GM12875 (cell line): ENCODE measurements at regions not wholly inside any gene's neighbourhood (a gene's known extent, or its start where the extent isn't known, plus 50 kb on each side); places are given as distances from the start of the nearest gene placed in this dataset.

Source experiments
- H3K4me3 ChIP-seq: one replicate; pipeline ENCODE4 v1.5.1; 2011; ENCODE audit warnings: low read depth, low read length, control low read depth
- TF ChIP-seq, protein P1 (sequence below): IDR thresholded peaks from 2 replicates; pipeline ENCODE4 v1.5.1; 2011; ENCODE audit warnings: low read depth, mild to moderate bottlenecking, control low read depth, inconsistent platforms, low read length, moderate library complexity, borderline replicate concordance; ENCODE audit not compliant: insufficient read depth

DNA sequence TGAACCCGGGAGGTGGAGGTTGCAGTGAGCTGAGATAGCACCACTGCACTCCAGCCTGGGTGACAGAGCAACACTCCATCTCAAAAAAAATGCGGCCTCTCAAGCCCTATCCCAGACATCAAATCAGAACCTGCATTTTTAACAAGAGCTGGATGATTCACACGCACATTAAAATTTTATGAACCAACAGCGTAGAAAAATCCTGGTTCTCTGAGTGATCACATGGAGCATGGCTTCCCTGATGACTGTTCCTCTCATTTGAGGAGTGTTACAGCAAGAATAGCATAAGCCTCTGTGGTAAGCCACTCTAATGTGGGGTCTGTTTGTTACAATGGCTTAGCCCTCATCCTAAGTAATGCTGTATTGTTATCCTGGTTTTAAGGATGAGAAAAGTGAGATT, 163.6 kb downstream of the BRMS1L start:
- no peak overlapping the region for H3K4me3 ChIP-seq
- TF ChIP-seq, protein P1, sequence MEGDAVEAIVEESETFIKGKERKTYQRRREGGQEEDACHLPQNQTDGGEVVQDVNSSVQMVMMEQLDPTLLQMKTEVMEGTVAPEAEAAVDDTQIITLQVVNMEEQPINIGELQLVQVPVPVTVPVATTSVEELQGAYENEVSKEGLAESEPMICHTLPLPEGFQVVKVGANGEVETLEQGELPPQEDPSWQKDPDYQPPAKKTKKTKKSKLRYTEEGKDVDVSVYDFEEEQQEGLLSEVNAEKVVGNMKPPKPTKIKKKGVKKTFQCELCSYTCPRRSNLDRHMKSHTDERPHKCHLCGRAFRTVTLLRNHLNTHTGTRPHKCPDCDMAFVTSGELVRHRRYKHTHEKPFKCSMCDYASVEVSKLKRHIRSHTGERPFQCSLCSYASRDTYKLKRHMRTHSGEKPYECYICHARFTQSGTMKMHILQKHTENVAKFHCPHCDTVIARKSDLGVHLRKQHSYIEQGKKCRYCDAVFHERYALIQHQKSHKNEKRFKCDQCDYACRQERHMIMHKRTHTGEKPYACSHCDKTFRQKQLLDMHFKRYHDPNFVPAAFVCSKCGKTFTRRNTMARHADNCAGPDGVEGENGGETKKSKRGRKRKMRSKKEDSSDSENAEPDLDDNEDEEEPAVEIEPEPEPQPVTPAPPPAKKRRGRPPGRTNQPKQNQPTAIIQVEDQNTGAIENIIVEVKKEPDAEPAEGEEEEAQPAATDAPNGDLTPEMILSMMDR, result no peak

DNA sequence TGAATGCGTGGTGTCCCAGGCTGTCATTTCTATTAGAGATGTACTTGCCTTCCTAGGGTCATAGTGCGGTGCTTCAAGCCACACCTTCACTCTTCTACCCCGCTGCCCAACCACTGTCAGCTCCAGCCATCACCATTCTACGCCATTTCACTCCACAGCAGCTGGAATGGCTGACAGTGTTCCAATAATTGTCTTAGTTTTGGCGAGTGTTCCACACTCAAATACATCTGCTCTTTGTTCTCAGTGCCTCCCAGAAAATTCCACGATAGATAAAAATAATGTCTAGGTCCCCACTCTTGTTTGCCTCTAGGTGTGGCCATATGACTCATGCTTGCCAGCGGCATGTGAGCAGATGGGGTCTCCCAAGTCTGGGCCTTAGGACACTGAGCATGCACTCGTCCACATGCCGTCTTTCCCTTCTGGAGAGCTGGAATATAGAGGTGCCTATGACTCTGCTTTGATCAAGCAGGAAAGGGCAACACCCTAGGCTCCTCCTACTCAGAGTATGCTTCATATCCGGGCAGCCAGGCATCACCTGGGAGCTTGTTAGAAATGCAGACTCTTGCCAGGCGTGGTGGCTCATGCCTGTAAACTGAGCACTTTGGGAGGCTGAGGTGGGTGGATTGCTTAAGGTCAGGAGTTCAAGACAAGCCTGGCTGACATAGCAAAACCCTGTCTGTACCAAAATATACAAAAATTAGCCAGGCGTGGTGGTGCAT, 163.0 kb downstream of the BRMS1L start:
- TF ChIP-seq, protein P1, result no peak

DNA sequence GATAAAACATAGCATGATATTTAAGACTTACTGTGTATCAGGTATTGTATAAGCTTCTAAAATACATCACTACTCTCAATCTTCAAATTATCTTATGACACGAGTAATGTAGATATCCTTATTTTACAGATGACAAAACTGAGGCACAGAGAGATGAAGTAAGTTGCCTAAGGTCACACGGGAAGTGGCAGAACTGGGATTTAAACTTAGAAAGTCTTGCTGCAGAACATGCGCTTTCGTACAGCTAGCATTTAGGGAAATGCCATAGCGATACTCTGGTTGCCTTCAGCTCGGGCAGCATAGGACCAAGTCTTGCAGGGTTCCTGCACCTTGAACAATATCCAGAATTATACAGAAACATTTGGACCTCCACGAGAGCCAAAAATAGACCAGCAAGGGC, 162.4 kb downstream of the BRMS1L start:
- TF ChIP-seq, protein P1, result no peak
- H3K4me3 ChIP-seq, result no peak overlapping the region

More for the DNA sequence above, 163.0 kb downstream of the BRMS1L start:
- H3K4me3 ChIP-seq, result no peak overlapping the region

DNA sequence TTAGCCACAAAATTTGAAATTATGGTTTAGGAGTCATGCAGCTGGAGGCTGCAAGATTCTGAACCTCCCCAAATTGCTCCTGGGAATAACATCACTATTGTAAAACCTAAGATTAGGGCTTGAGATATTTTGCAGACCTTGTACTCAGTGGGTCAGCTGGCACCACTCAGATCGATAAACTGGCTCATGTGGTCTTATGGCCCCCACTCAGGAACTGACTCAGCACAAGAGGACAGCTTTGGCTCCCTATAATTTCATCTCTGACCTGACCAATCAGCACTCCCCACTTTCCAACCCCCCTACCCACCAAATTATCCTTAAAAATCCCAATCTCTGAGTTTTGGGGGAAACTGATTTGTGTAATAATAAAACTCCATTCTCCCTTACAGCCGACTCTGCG, 161.6 kb downstream of the BRMS1L start:
- H3K4me3 ChIP-seq, result no peak overlapping the region
- TF ChIP-seq, protein P1, result no peak

DNA sequence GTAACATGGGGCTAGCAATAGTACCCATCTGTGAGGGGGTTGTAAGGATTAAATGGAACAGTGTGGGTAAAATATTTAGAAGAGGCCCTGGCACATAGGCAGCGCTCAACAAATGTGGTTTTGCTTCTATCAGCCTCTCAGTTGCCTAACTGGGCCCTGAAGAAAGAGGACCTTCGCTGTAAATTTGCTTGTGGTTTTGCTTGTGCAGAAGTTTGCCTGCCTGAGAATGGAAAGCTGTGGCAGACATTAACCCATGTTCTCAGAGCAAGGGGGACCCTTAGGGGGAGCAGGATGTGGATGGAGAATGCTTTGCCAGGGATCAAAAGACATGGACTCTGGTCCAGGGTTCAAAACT, 160.1 kb downstream of the BRMS1L start:
- TF ChIP-seq, protein P1, result no peak
- H3K4me3 ChIP-seq, result no peak overlapping the region

DNA sequence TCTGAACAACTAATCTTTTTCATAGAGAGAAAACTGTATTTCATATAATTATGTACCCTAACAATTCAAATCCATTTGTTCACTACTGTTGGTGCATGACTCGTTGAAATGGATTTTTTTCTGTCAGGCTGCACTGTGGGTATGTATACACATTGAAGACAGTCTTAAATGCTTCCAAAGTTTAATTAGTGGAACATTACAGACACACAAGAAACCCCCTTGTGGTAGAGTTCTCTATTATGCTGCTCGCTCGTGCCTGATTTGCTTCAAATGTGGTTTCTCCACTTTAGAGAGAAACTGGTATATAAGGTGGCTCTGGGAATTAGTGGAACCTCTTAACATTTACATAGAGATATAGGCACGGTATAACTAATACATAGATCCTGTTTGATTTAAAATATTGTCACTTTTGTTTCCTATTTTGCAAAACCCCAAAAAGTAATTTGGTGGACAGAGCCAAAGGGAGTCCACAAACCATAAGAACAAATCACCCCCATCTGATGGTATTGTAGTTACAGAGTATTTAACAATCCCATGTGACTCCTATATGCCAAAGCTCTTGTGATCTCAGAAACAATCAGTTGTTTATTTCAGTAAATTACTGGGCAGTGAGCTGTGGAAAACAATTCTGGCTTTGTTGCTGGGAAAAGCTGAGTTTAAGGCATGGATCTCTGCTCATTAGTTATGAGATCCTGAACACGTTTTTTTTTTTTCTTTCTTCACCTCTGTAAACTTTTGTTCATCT, 159.5 kb downstream of the BRMS1L start:
- TF ChIP-seq, protein P1, result no peak
- H3K4me3 ChIP-seq, result no peak overlapping the region

DNA sequence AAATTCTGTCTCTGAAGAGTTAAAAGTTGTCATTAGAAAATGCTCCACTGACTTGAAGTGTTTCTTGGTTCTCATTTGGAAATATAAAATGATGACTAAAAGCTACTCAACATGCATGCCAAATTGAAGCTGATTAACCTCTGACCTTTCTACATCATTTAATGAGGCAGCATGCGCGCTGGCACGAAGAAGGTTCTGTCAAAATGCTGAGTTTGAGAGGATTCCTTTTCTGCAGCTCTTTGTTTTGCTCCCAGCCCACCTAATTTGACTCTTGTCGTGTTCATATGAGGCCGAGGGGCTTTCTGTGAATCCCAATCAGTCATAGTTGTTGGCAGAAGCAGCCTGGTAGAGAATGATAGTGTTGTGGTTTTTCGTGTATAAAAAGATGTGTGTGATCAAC, 153.4 kb downstream of the BRMS1L start:
- no peak overlapping the region for H3K4me3 ChIP-seq
- TF ChIP-seq, protein P1, result no peak
